MCF 10A (cell line): ENCODE measurements at regions not wholly inside any gene's neighbourhood (a gene's known extent, or its start where the extent isn't known, plus 50 kb on each side); places are given as distances from the start of the nearest gene placed in this dataset.

Source experiments
- BruUV-seq: library from RNA; stranded (reverse); fragments of 400-500 nt; replicated peaks from 2 replicates; lab custom pipeline; 2021; lab: Mats Ljungman, UMichigan
- CTCF ChIA-PET: fragments of 300-600 bp; sonication (Branson Sonifier 250); formaldehyde crosslinking; extraction: SDS; loops from one replicate; lab custom pipeline; 2021; ENCODE audit warnings: antibody characterized with exemption, inconsistent platforms; lab: Yijun Ruan, JAX
- POLR2A ChIA-PET: fragments of 300-600, 350-650 bp; sonication (Branson Sonifier 250); formaldehyde crosslinking; extraction: SDS; loops from one replicate; lab custom pipeline; 2020; ENCODE audit warnings: antibody characterized with exemption, inconsistent platforms; lab: Yijun Ruan, JAX
- DNase-seq: peaks from one replicate; pipeline ENCODE4 v3.0.0-alpha.2; 2018; ENCODE audit not compliant: unreplicated experiment
- H3K27ac Mint-ChIP-seq: one replicate; pipeline ENCODE4 v1.8.0; 2022; ENCODE audit warnings: mild to moderate bottlenecking, low read depth, mixed read lengths; ENCODE audit not compliant: unreplicated experiment
- H3K27me3 Mint-ChIP-seq: one replicate; pipeline ENCODE4 v1.8.0; 2022; ENCODE audit warnings: mixed read lengths; ENCODE audit not compliant: insufficient read depth, unreplicated experiment
- H3K36me3 Mint-ChIP-seq: one replicate; pipeline ENCODE4 v1.8.0; 2022; ENCODE audit warnings: mild to moderate bottlenecking, moderate library complexity, mixed read lengths; ENCODE audit not compliant: insufficient read depth, unreplicated experiment
- H3K4me1 Mint-ChIP-seq: one replicate; pipeline ENCODE4 v1.8.0; 2022; ENCODE audit warnings: mixed read lengths; ENCODE audit not compliant: insufficient read depth, unreplicated experiment
- H3K4me3 Mint-ChIP-seq: one replicate; pipeline ENCODE4 v1.8.0; 2022; ENCODE audit warnings: mild to moderate bottlenecking, moderate library complexity, mixed read lengths; ENCODE audit not compliant: unreplicated experiment
- H3K9me3 Mint-ChIP-seq: one replicate; pipeline ENCODE4 v1.8.0; 2022; ENCODE audit warnings: mixed read lengths; ENCODE audit not compliant: unreplicated experiment
- CTCF ChIP-seq: fragments of 200-600 bp; IDR thresholded peaks from one replicate; pipeline ENCODE4 v1.8.0; 2022; ENCODE audit warnings: antibody characterized with exemption, mild to moderate bottlenecking; ENCODE audit not compliant: unreplicated experiment
- intact Hi-C: fragments of 100-400 bp; cut with micrococcal nuclease; formaldehyde crosslinking; loops from 2 replicates; pipeline ENCODE4 v1.14.1; 2022

GRCh38 chr1:73898540-73898939 lies 299.4 kb downstream of the LRRIQ3 start:
- ChIA-PET POLR2A (interaction anchor here (0.6 kb wide), 1 partner anchor 683 kb away, joined by 3 read pairs; no protein-coding TSS in a partner anchor), CTCF (no interaction called here)
- H3K4me3 Mint-ChIP-seq = no peak overlapping the region
- H3K27me3 Mint-ChIP-seq = no peaks in the 10 kb centered on the region
- H3K27ac Mint-ChIP-seq = no peak overlapping the region
- BruUV-seq = no TSS peak
- intact Hi-C loops = no loop called here
- H3K4me1 Mint-ChIP-seq = no peaks in the 10 kb centered on the region
- no peaks in the 10 kb centered on the region for H3K9me3 Mint-ChIP-seq
- TF ChIP-seq CTCF = no peak
- no peak for DNase-seq
- H3K36me3 Mint-ChIP-seq = no peaks in the 10 kb centered on the region

- no peak overlapping the region for H3K27ac Mint-ChIP-seq
- H3K9me3 Mint-ChIP-seq = no peaks in the 10 kb centered on the region
- no peaks in the 10 kb centered on the region for H3K36me3 Mint-ChIP-seq
- no peak for DNase-seq
- BruUV-seq = no TSS peak
- intact Hi-C loops = no loop called here
- no peaks in the 10 kb centered on the region for H3K27me3 Mint-ChIP-seq
- no peaks in the 10 kb centered on the region for H3K4me1 Mint-ChIP-seq
- H3K4me3 Mint-ChIP-seq = no peak overlapping the region
- no peak for TF ChIP-seq CTCF
- ChIA-PET CTCF (interaction anchor here (0.6 kb wide), 1 partner anchor 16 kb away, joined by 3 read pairs; no protein-coding TSS in a partner anchor), POLR2A (no interaction called here)
These were observed 310.6 kb downstream of the LRRIQ3 start for GRCh38 chr1:73887412-73887811.

- Mint-ChIP-seq H3K9me3 (no peaks in the 10 kb centered on the region), H3K4me1 (no peaks in the 10 kb centered on the region), H3K36me3 (no peaks in the 10 kb centered on the region), H3K27ac (no peak overlapping the region), H3K27me3 (no peaks in the 10 kb centered on the region), H3K4me3 (no peak overlapping the region)
- no TSS peak for BruUV-seq
- intact Hi-C loops = no loop called here
- no peak for TF ChIP-seq CTCF
- ChIA-PET POLR2A (no interaction called here), CTCF (no interaction called here)
- no peak for DNase-seq
These were observed 311.3 kb downstream of the LRRIQ3 start for GRCh38 chr1:73886716-73887115.

GRCh38 chr1:73874806-73875205 lies 323.2 kb downstream of the LRRIQ3 start:
- no peaks in the 10 kb centered on the region for H3K27me3 Mint-ChIP-seq
- no TSS peak for BruUV-seq
- no peaks in the 10 kb centered on the region for H3K9me3 Mint-ChIP-seq
- no peak for DNase-seq
- TF ChIP-seq CTCF = no peak
- ChIA-PET CTCF (interaction anchor here (0.6 kb wide), 1 partner anchor 17 kb away, joined by 4 read pairs; no protein-coding TSS in a partner anchor), POLR2A (no interaction called here)
- no peak overlapping the region for H3K4me3 Mint-ChIP-seq
- H3K27ac Mint-ChIP-seq = no peak overlapping the region
- no peaks in the 10 kb centered on the region for H3K4me1 Mint-ChIP-seq
- no peaks in the 10 kb centered on the region for H3K36me3 Mint-ChIP-seq
- intact Hi-C loops = no loop called here
